H1 (cell line): ENCODE measurements at regions not wholly inside any gene's neighbourhood (a gene's known extent, or its start where the extent isn't known, plus 50 kb on each side); places are given as distances from the start of the nearest gene placed in this dataset.
A peak's percentile ranks its signal among the peaks of the same experiment; 100 is the strongest.

Experiments
- CTCF ChIA-PET: fragments of 300-600 bp; sonication (Branson Sonifier 250); formaldehyde crosslinking; loops from one replicate; lab custom pipeline; 2021; ENCODE audit not compliant: partially characterized antibody; lab: Charles Lee
- POLR2A ChIA-PET: fragments of 300-600 bp; sonication (Branson Sonifier 250); formaldehyde crosslinking; loops from one replicate; lab custom pipeline; 2021; ENCODE audit warnings: inconsistent platforms; ENCODE audit not compliant: partially characterized antibody; lab: Charles Lee
- DNase-seq, 2 experiments: peaks; one replicate each; pipeline versions ENCODE4 v3.0.0 to v3.0.0-alpha.2; 2010 to 2022; ENCODE audit warnings: low spot score in 2 of 2, low read depth in 1 of 2, mixed read lengths in 1 of 2
- FAIRE-seq: peaks from 2 replicates; lab custom pipeline; 2011; peaks lifted over from hg19 to GRCh38; lab: Jason Lieb, UNC
- H2AFZ ChIP-seq: 2 replicates; pipeline ENCODE4 v1.8.1; 2012; ENCODE audit warnings: low read length, inconsistent platforms
- H2AK5ac ChIP-seq: 2 replicates; pipeline ENCODE4 v1.6.1; 2013; ENCODE audit warnings: low read depth, low read length
- H2BK120ac ChIP-seq: replicated peaks from 2 replicates; pipeline ENCODE3; 2013; ENCODE audit warnings: low read depth, low read length, inconsistent platforms
- H2BK12ac ChIP-seq: 2 replicates; pipeline ENCODE4 v1.6.1; 2013; ENCODE audit warnings: low read depth, low read length
- H2BK15ac ChIP-seq: 2 replicates; pipeline ENCODE4 v1.6.1; 2013; ENCODE audit warnings: low read length
- H2BK20ac ChIP-seq: 2 replicates; pipeline ENCODE4 v1.6.1; 2013; ENCODE audit warnings: low read length
- H2BK5ac ChIP-seq: 2 replicates; pipeline ENCODE4 v1.6.1; 2013; ENCODE audit warnings: low read depth, low read length
- H3K14ac ChIP-seq: 2 replicates; pipeline ENCODE4 v1.6.1; 2013; ENCODE audit warnings: inconsistent platforms; ENCODE audit not compliant: insufficient read length
- H3K18ac ChIP-seq: 2 replicates; pipeline ENCODE4 v1.6.1; 2013; ENCODE audit warnings: low read length; ENCODE audit errors: extremely low read depth
- H3K23ac ChIP-seq: 2 replicates; pipeline ENCODE4 v1.6.1; 2013; ENCODE audit warnings: inconsistent platforms; ENCODE audit not compliant: insufficient read length
- H3K23me2 ChIP-seq: 2 replicates; pipeline ENCODE4 v1.6.1; 2013; ENCODE audit warnings: low read depth, low read length
- H3K27ac ChIP-seq: 2 replicates; pipeline ENCODE4 v1.6.1; 2011; ENCODE audit warnings: low read depth, low read length, inconsistent platforms
- H3K27me3 ChIP-seq, 4 experiments: replicated peaks in 1 of 4; 1 replicate in 1 of 4; 2 replicates in 3 of 4; pipeline versions ENCODE4 v1.6.1 to v1.8.1; 2011 to 2013; ENCODE audit warnings: low read length in 3 of 4, mild to moderate bottlenecking in 3 of 4, inconsistent platforms in 2 of 4, mixed read lengths in 2 of 4, moderate library complexity in 1 of 4; ENCODE audit not compliant: control insufficient read depth in 3 of 4, insufficient read depth in 3 of 4; ENCODE audit errors: extremely low read depth in 1 of 4
- H3K36me3 ChIP-seq, 4 experiments: 2 replicates each; pipeline versions ENCODE4 v1.6.1 to v1.8.1; 2011 to 2013; ENCODE audit warnings: mild to moderate bottlenecking in 4 of 4, low read length in 3 of 4, moderate library complexity in 2 of 4, control low read depth in 1 of 4, inconsistent platforms in 1 of 4; ENCODE audit not compliant: insufficient read depth in 4 of 4, control insufficient read depth in 2 of 4
- H3K4ac ChIP-seq: replicated peaks from 2 replicates; pipeline ENCODE3; 2013; ENCODE audit warnings: low read length, low read depth, mixed read lengths, inconsistent platforms; ENCODE audit not compliant: insufficient read length
- H3K4me1 ChIP-seq, 4 experiments: replicated peaks in 1 of 4; 1 replicate in 1 of 4; 2 replicates in 3 of 4; pipeline versions ENCODE4 v1.6.1 to v1.8.1; 2011 to 2013; ENCODE audit warnings: low read length in 3 of 4, inconsistent platforms in 2 of 4, mixed read lengths in 1 of 4; ENCODE audit not compliant: insufficient read depth in 4 of 4, control insufficient read depth in 3 of 4
- H3K4me2 ChIP-seq, 2 experiments: 2 replicates each; pipeline versions ENCODE4 v1.6.1 to v1.8.1; 2011 to 2013; ENCODE audit warnings: low read depth in 2 of 2, low read length in 2 of 2, control low read depth in 1 of 2, inconsistent platforms in 1 of 2, mild to moderate bottlenecking in 1 of 2; ENCODE audit not compliant: insufficient read depth in 1 of 2
- H3K4me3 ChIP-seq, 4 experiments: fragments of 200-600, 300-600 bp in 1 of 4; sonication (generic), shearing (Covaris generic), sonication (Bioruptor Twin) in 1 of 4; 2 replicates each; pipeline versions ENCODE4 v1.5.1 to v1.8.1; 2011 to 2016; ENCODE audit warnings: low read length in 4 of 4, low read depth in 3 of 4, control low read depth in 2 of 4, inconsistent platforms in 2 of 4, mild to moderate bottlenecking in 2 of 4, mixed read lengths in 1 of 4, moderate library complexity in 1 of 4; ENCODE audit not compliant: insufficient read depth in 2 of 4; ENCODE audit errors: extremely low read depth in 1 of 4
- H3K56ac ChIP-seq: replicated peaks from 2 replicates; pipeline ENCODE3; 2013; ENCODE audit warnings: low read depth, mild to moderate bottlenecking, mixed read lengths, low read length, inconsistent platforms; ENCODE audit not compliant: insufficient read length
- H3K79me1 ChIP-seq: 2 replicates; pipeline ENCODE4 v1.6.1; 2013; ENCODE audit warnings: low read depth, low read length, control low read depth
- H3K79me2 ChIP-seq, 2 experiments: 2 replicates each; pipeline versions ENCODE4 v1.6.1 to v1.8.1; 2012 to 2013; ENCODE audit warnings: low read length in 2 of 2, mild to moderate bottlenecking in 2 of 2, inconsistent platforms in 1 of 2; ENCODE audit not compliant: insufficient read depth in 2 of 2, control insufficient read depth in 1 of 2
- H3K9ac ChIP-seq, 4 experiments: replicated peaks in 1 of 4; 1 replicate in 1 of 4; 2 replicates in 3 of 4; pipeline versions ENCODE4 v1.6.1 to v1.8.1; 2011 to 2013; ENCODE audit warnings: low read depth in 3 of 4, low read length in 3 of 4, control low read depth in 2 of 4, mild to moderate bottlenecking in 2 of 4, moderate library complexity in 2 of 4, inconsistent platforms in 1 of 4; ENCODE audit errors: extremely low read depth in 1 of 4
- H3K9me3 ChIP-seq, 2 experiments: 2 replicates each; pipeline versions ENCODE4 v1.6.1 to v1.8.1; 2012 to 2013; ENCODE audit warnings: mild to moderate bottlenecking in 2 of 2, moderate library complexity in 2 of 2, control low read depth in 1 of 2, inconsistent platforms in 1 of 2, low read depth in 1 of 2, low read length in 1 of 2, mixed read lengths in 1 of 2; ENCODE audit not compliant: insufficient read depth in 2 of 2
- H4K20me1 ChIP-seq, 2 experiments: replicated peaks in 1 of 2; 2 replicates each; pipeline versions ENCODE3 to v1.8.1; 2011 to 2013; ENCODE audit warnings: inconsistent platforms in 2 of 2, low read length in 2 of 2, mild to moderate bottlenecking in 1 of 2; ENCODE audit not compliant: insufficient read depth in 2 of 2, control insufficient read depth in 1 of 2
- H4K5ac ChIP-seq: 2 replicates; pipeline ENCODE4 v1.6.1; 2013; ENCODE audit warnings: low read length, low read depth, mixed read lengths, inconsistent platforms; ENCODE audit not compliant: insufficient read length
- H4K8ac ChIP-seq: 2 replicates; pipeline ENCODE4 v1.8.0; 2013; ENCODE audit warnings: mild to moderate bottlenecking, moderate library complexity, low read length, inconsistent platforms; ENCODE audit not compliant: insufficient read depth; ENCODE audit errors: extremely low read depth
- H4K91ac ChIP-seq: replicated peaks from 2 replicates; pipeline ENCODE3; 2013; ENCODE audit warnings: low read length, mixed read lengths, inconsistent platforms; ENCODE audit not compliant: insufficient read length
- BACH1 ChIP-seq: IDR thresholded peaks from 2 replicates; pipeline ENCODE4 v1.6.1; 2012; ENCODE audit warnings: low read length, improper control_type of control experiment
- BCL11A ChIP-seq, 2 experiments: IDR thresholded peaks; one replicate each; pipeline ENCODE4 v1.6.1; 2011; ENCODE audit warnings: low read depth in 2 of 2, low read length in 2 of 2, mild to moderate bottlenecking in 2 of 2
- BRCA1 ChIP-seq: IDR thresholded peaks from 2 replicates; pipeline ENCODE4 v1.6.1; 2012; ENCODE audit warnings: low read depth, low read length, improper control_type of control experiment
- CBX8 ChIP-seq: fragments of 300-800, 300-1000 bp; sonication (generic); IDR thresholded peaks from 2 replicates; pipeline ENCODE4 v1.7.1; 2016; ENCODE audit warnings: low read depth, low read length, borderline replicate concordance
- CREB1 ChIP-seq: IDR thresholded peaks from 2 replicates; pipeline ENCODE4 v1.6.1; 2012; ENCODE audit warnings: inconsistent platforms
- EP300 ChIP-seq, 2 experiments: IDR thresholded peaks; 1 replicate in 1 of 2; 2 replicates in 1 of 2; pipeline ENCODE4 v1.6.1; 2011 to 2012; ENCODE audit warnings: low read depth in 2 of 2, low read length in 2 of 2, mild to moderate bottlenecking in 2 of 2, borderline replicate concordance in 1 of 2, inconsistent platforms in 1 of 2, moderate library complexity in 1 of 2
- KDM1A ChIP-seq: fragments of 200-600, 300-600 bp; sonication (generic); IDR thresholded peaks from 2 replicates; pipeline ENCODE4 v1.7.1; 2016; ENCODE audit warnings: mild to moderate bottlenecking, low read length, borderline replicate concordance
- KDM5A ChIP-seq: fragments of 200-600 bp; IDR thresholded peaks from 2 replicates; pipeline ENCODE4 v1.7.1; 2012; ENCODE audit warnings: mild to moderate bottlenecking, low read length, inconsistent platforms, mixed read lengths
- POLR2AphosphoS5 ChIP-seq: IDR thresholded peaks from 2 replicates; pipeline ENCODE4 v1.6.1; 2011; ENCODE audit warnings: low read depth, low read length
- RXRA ChIP-seq: IDR thresholded peaks from 2 replicates; pipeline ENCODE4 v1.6.1; 2011; ENCODE audit warnings: low read depth, mild to moderate bottlenecking, low read length, moderate library complexity; ENCODE audit not compliant: insufficient read depth
- SIN3A ChIP-seq, 2 experiments: IDR thresholded peaks in 1 of 2; conservative IDR thresholded peaks in 1 of 2; 2 replicates each; pipeline ENCODE4 v1.6.1; 2011 to 2012; ENCODE audit warnings: low read length in 2 of 2, improper control_type of control experiment in 1 of 2, low read depth in 1 of 2, mild to moderate bottlenecking in 1 of 2
- SP2 ChIP-seq: IDR thresholded peaks from 2 replicates; pipeline ENCODE4 v1.6.1; 2012; ENCODE audit warnings: mild to moderate bottlenecking, low read length, inconsistent platforms
- SP4 ChIP-seq: IDR thresholded peaks from 2 replicates; pipeline ENCODE4 v1.6.1; 2012; ENCODE audit warnings: low read length, inconsistent platforms
- WGBS, 2 experiments: shearing (Covaris generic) in 1 of 2; methylation state at CpG; one replicate each; pipeline versions ENCODE4 v1.1.6 to v1.1.7; 2013 to 2015; ENCODE audit warnings: low lambda C conversion rate in 2 of 2, mixed read lengths in 2 of 2, inconsistent platforms in 1 of 2, low coverage in 1 of 2, missing lambda C conversion rate in 1 of 2; ENCODE audit not compliant: insufficient replicate concordance in 2 of 2, insufficient coverage in 1 of 2, insufficient read length in 1 of 2; ENCODE audit errors: extremely low coverage in 1 of 2, missing lambda C conversion rate in 1 of 2; 5-methylcytosine and 5-hydroxymethylcytosine counted together
- TF ChIP-seq, protein P1 (sequence below): IDR thresholded peaks from 2 replicates; pipeline ENCODE4 v1.6.1; 2012; ENCODE audit warnings: inconsistent platforms
- TF ChIP-seq, protein P2 (sequence below): IDR thresholded peaks from 2 replicates; pipeline ENCODE4 v1.6.1; 2011; ENCODE audit warnings: low read depth, mild to moderate bottlenecking, low read length; ENCODE audit not compliant: insufficient read depth

DNA sequence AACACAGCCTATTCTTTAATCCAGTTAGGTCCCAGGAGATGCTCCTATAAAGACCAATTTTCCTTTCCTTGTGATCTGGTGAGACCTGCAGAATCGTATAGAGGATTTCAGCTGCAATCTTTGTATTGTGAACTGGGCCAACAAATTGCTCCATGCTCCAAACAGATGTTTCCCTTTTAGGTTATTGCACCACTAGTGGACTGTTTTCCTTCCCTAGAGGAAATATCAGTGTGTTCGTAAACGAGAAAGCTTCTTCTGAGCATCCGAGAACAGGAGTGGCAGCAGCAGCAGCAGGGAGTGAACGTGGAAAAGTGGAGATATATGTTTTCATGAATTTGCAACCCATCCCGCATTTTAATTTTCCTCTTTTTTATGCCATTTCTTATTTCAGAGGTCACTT, 344.1 kb upstream of the PDE3A start:
- no peaks in the 10 kb centered on the region for H3K36me3 ChIP-seq
- no peak overlapping the region for H3K27ac ChIP-seq
- no peak overlapping the region for H3K4ac ChIP-seq
- H3K79me1 ChIP-seq, result no peaks in the 10 kb centered on the region
- no peaks in the 10 kb centered on the region for H3K4me1 ChIP-seq
- H2AK5ac ChIP-seq, result no peak overlapping the region
- no peaks in the 10 kb centered on the region for H3K79me2 ChIP-seq
- ChIA-PET CTCF (interaction anchor here (0.5 kb wide), 1 partner anchor 478 kb away, joined by 3 read pairs; no protein-coding TSS in a partner anchor), POLR2A (no interaction called here)
- H2BK120ac ChIP-seq, result no peak overlapping the region
- WGBS, 2 experiments, result 89% methylated on average over 6 of the region's 6 CpGs; no CpG with 5 or more reads in 1 of the 2 experiments
- H3K27me3 ChIP-seq, result no peaks in the 10 kb centered on the region
- H3K9me3 ChIP-seq, result no peaks in the 10 kb centered on the region
- H4K20me1 ChIP-seq, result no peaks in the 10 kb centered on the region
- H4K5ac ChIP-seq, result no peak overlapping the region
- 0 out of 2 replicates have a peak overlapping the region, but pooled peaks have one; percentile 95 for H2AFZ ChIP-seq
- no peak overlapping the region for H4K91ac ChIP-seq
- no peak overlapping the region for H3K56ac ChIP-seq
- H3K23me2 ChIP-seq, result no peaks in the 10 kb centered on the region
- no peak overlapping the region for H4K8ac ChIP-seq
- no peak overlapping the region for H2BK20ac ChIP-seq
- H3K4me2 ChIP-seq, result no peak overlapping the region
- FAIRE-seq (no peak), DNase-seq (no peak)
- H3K4me3 ChIP-seq, result no peak overlapping the region
- H2BK12ac ChIP-seq, result no peak overlapping the region
- no peak overlapping the region for H3K9ac ChIP-seq
- H2BK15ac ChIP-seq, result no peak overlapping the region
- H2BK5ac ChIP-seq, result no peak overlapping the region
- H3K23ac ChIP-seq, result no peak overlapping the region
- no peak overlapping the region for H3K18ac ChIP-seq
- H3K14ac ChIP-seq, result no peak overlapping the region
- TF ChIP-seq, protein P1, sequence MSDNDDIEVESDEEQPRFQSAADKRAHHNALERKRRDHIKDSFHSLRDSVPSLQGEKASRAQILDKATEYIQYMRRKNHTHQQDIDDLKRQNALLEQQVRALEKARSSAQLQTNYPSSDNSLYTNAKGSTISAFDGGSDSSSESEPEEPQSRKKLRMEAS, result no peak
- TF ChIP-seq BRCA1 (no peak), SIN3A (conservative IDR thresholded peaks at IDR 0.05 in 1 of 2, IDR thresholded peaks at IDR 0.05 in 1 of 2; ENCODE audit: low read depth in 1 of 2, low read length in 2 of 2) (no peak), EP300 (IDR thresholded peaks at IDR 0.05; ENCODE audit: borderline replicate concordance in 1 of 2, low read depth in 2 of 2, low read length in 2 of 2) (no peak), CREB1 (no peak), SP4 (no peak), KDM1A (no peak), BCL11A (IDR thresholded peaks at IDR 0.05; ENCODE audit: low read depth in 2 of 2, low read length in 2 of 2) (no peak), KDM5A (no peak), CBX8 (no peak), POLR2AphosphoS5 (no peak), BACH1 (no peak), SP2 (no peak), RXRA (no peak)
- TF ChIP-seq, protein P2, sequence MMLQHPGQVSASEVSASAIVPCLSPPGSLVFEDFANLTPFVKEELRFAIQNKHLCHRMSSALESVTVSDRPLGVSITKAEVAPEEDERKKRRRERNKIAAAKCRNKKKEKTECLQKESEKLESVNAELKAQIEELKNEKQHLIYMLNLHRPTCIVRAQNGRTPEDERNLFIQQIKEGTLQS, result no peak
